Endothelial cell of umbilical vein (primary cell): ENCODE measurements at regions not wholly inside any gene's neighbourhood (a gene's known extent, or its start where the extent isn't known, plus 50 kb on each side); places are given as distances from the start of the nearest gene placed in this dataset.

Source experiments
- BruUV-seq: library from RNA; stranded (reverse); fragments of 400-500 nt; replicated peaks from 2 replicates; lab custom pipeline; 2021; lab: Mats Ljungman, UMichigan
- CTCF ChIA-PET: fragments of 300-600, 350-600 bp; sonication (Branson Sonifier 250); formaldehyde crosslinking; loops from one replicate; lab custom pipeline; 2021; ENCODE audit warnings: antibody characterized with exemption, inconsistent platforms; lab: Charles Lee
- POLR2A ChIA-PET: fragments of 300-600, 350-600 bp; sonication (Branson Sonifier 250); formaldehyde crosslinking; loops from one replicate; lab custom pipeline; 2021; ENCODE audit warnings: antibody characterized with exemption, inconsistent platforms; lab: Charles Lee
- DNase-seq: peaks from one replicate; pipeline ENCODE4 v3.0.0-alpha.2; 2011; ENCODE audit warnings: low read depth, low spot score
- FAIRE-seq: peaks from 2 replicates; lab custom pipeline; 2011; peaks lifted over from hg19 to GRCh38; lab: Jason Lieb, UNC
- H2AFZ ChIP-seq: 2 replicates; pipeline ENCODE4 v1.6.0; 2012; ENCODE audit warnings: low read depth, low read length, control low read depth, inconsistent platforms
- H3K27ac ChIP-seq: 2 replicates; pipeline ENCODE4 v1.5.1; 2011; ENCODE audit warnings: low read depth, mild to moderate bottlenecking, control low read depth, low read length, moderate library complexity; ENCODE audit not compliant: insufficient read depth
- H3K27me3 ChIP-seq, 2 experiments: 2 replicates each; pipeline versions ENCODE4 v1.6.0 to v1.6.1; 2011; ENCODE audit warnings: low read length in 2 of 2, mixed read lengths in 1 of 2; ENCODE audit not compliant: control insufficient read depth in 2 of 2, insufficient read depth in 2 of 2
- H3K36me3 ChIP-seq, 2 experiments: 2 replicates in 1 of 2; 3 replicates in 1 of 2; pipeline ENCODE4 v1.5.1; 2011; ENCODE audit warnings: low read length in 2 of 2, mild to moderate bottlenecking in 1 of 2, moderate library complexity in 1 of 2; ENCODE audit not compliant: control insufficient read depth in 2 of 2, insufficient read depth in 2 of 2; ENCODE audit errors: extremely low read depth in 1 of 2
- H3K4me1 ChIP-seq: 3 replicates; pipeline ENCODE4 v1.5.1; 2011; ENCODE audit warnings: mild to moderate bottlenecking, low read length; ENCODE audit not compliant: control insufficient read depth, insufficient read depth; ENCODE audit errors: extremely low read depth
- H3K4me2 ChIP-seq: 2 replicates; pipeline ENCODE4 v1.6.1; 2011; ENCODE audit warnings: low read length, control low read depth, mixed read lengths; ENCODE audit not compliant: insufficient read depth
- H3K4me3 ChIP-seq, 3 experiments: fragments of 200-600 bp in 1 of 3; sonication (generic), shearing (Covaris generic) in 1 of 3; replicated peaks in 1 of 3; 2 replicates each; pipeline ENCODE4 v1.5.1; 2011 to 2016; ENCODE audit warnings: control low read depth in 3 of 3, low read length in 3 of 3, mild to moderate bottlenecking in 2 of 3, inconsistent platforms in 1 of 3, low read depth in 1 of 3, moderate library complexity in 1 of 3; ENCODE audit not compliant: insufficient read depth in 1 of 3
- H3K79me2 ChIP-seq: 2 replicates; pipeline ENCODE4 v1.6.0; 2012; ENCODE audit warnings: low read length, inconsistent platforms; ENCODE audit not compliant: control insufficient read depth, insufficient read depth
- H3K9ac ChIP-seq: replicated peaks from 2 replicates; pipeline ENCODE3; 2011; ENCODE audit warnings: low read length, control low read depth; ENCODE audit not compliant: insufficient read depth; ENCODE audit errors: extremely low read depth
- H3K9me1 ChIP-seq: replicated peaks from 3 replicates; pipeline ENCODE4 v1.6.0; 2011; ENCODE audit warnings: mild to moderate bottlenecking, low read length; ENCODE audit not compliant: control insufficient read depth, insufficient read depth; ENCODE audit errors: extremely low read depth
- H3K9me3 ChIP-seq: replicated peaks from 2 replicates; pipeline ENCODE4 v1.5.1; 2012; ENCODE audit warnings: low read length, inconsistent platforms; ENCODE audit not compliant: control insufficient read depth, insufficient read depth
- H4K20me1 ChIP-seq: replicated peaks from 2 replicates; pipeline ENCODE3; 2011; ENCODE audit warnings: mild to moderate bottlenecking, low read length; ENCODE audit not compliant: control insufficient read depth, insufficient read depth; ENCODE audit errors: extremely low read depth
- EZH2 ChIP-seq: IDR thresholded peaks from 2 replicates; pipeline ENCODE4 v1.6.1; 2012; ENCODE audit warnings: borderline replicate concordance, low read depth, mild to moderate bottlenecking, moderate library complexity, low read length, inconsistent platforms; ENCODE audit not compliant: severe bottlenecking
- FOS ChIP-seq: IDR thresholded peaks from 2 replicates; pipeline ENCODE4 v1.6.1; 2011; ENCODE audit warnings: mild to moderate bottlenecking, low read length, moderate library complexity, borderline replicate concordance; ENCODE audit not compliant: insufficient read depth
- GATA2 ChIP-seq: IDR thresholded peaks from 2 replicates; pipeline ENCODE4 v1.7.0; 2011; ENCODE audit warnings: low read depth, mild to moderate bottlenecking, moderate library complexity, mixed read lengths, low read length; ENCODE audit not compliant: insufficient read length, insufficient read depth
- JUN ChIP-seq: IDR thresholded peaks from 2 replicates; pipeline ENCODE4 v1.6.1; 2011; ENCODE audit warnings: borderline replicate concordance, low read depth; ENCODE audit not compliant: insufficient read length, insufficient read depth
- MYC ChIP-seq: IDR thresholded peaks from one replicate; pipeline ENCODE4 v1.6.1; 2011; ENCODE audit warnings: mild to moderate bottlenecking, low read depth, low read length
- POLR2A ChIP-seq: IDR thresholded peaks from 2 replicates; pipeline ENCODE4 v1.6.1; 2012; ENCODE audit warnings: low read depth, mild to moderate bottlenecking, control low read depth, low read length
- POLR2AphosphoS5 ChIP-seq: IDR thresholded peaks from 2 replicates; pipeline ENCODE4 v1.6.1; 2012; ENCODE audit warnings: low read depth, mild to moderate bottlenecking, control low read depth, low read length, moderate library complexity; ENCODE audit not compliant: insufficient read depth
- dilution Hi-C: fragments of 300-500 bp; cut with MboI; formaldehyde crosslinking; loops from one replicate; pipeline ENCODE4 v1.15.0; 2019; ENCODE audit warnings: low sequenced_read_pairs; ENCODE audit not compliant: extremely low pct_ligation_motif_present
- intact Hi-C: fragments of 100-400 bp; cut with micrococcal nuclease; formaldehyde crosslinking; loops from one replicate; pipeline ENCODE4 v1.10.0; 2022
- TF ChIP-seq, protein P1 (sequence below): IDR thresholded peaks from 2 replicates; pipeline ENCODE4 v1.6.1; 2011; ENCODE audit not compliant: insufficient read depth, insufficient read length
- TF ChIP-seq, protein P2 (sequence below), 2 donors: IDR thresholded peaks; 1 replicate in 1 of 2; 2 replicates in 1 of 2; pipeline ENCODE4 v1.5.1; 2011; ENCODE audit warnings: low read length in 2 of 2, mild to moderate bottlenecking in 2 of 2, moderate library complexity in 2 of 2, control low read depth in 1 of 2, inconsistent platforms in 1 of 2, low read depth in 1 of 2; ENCODE audit not compliant: insufficient read depth in 1 of 2; ENCODE audit errors: extremely low read depth in 1 of 2

DNA sequence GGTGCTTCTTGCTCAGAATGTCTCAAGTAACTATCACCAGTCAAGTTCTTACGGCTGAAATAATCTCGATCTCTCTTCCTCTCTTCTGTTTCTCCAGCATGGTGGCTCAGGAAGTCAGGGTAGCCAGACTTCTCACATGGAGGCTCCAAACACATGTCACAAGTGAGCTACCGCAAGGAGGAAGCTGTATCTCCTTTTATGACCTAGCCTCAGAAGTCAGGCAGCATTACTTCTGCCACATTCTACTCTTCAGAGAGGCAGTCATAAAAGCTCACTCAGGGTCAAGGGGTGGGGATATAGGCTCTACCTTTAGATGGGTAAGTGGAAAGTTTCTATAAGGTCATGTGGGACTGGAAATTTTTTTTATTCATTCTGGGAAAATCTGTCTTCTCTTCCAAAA, 86.6 kb upstream of the NEO1 start:
- peaks cover 0 to 2% of the 10 kb centered on the region in 2 experiments for H3K27me3 ChIP-seq
- no peak overlapping the region for H2AFZ ChIP-seq
- BruUV-seq: no TSS peak
- H3K4me2 ChIP-seq: no peak overlapping the region
- H3K4me1 ChIP-seq: no peaks in the 10 kb centered on the region
- H3K9ac ChIP-seq: no peak overlapping the region
- H3K4me3 ChIP-seq: no peak overlapping the region
- no peak overlapping the region for H3K27ac ChIP-seq
- FAIRE-seq (no peak), DNase-seq (no peak)
- dilution Hi-C loops (no loop called here), intact Hi-C loops (no loop called here)
- no peaks in the 10 kb centered on the region for H4K20me1 ChIP-seq
- POLR2A ChIA-PET: no interaction called here
- H3K79me2 ChIP-seq: no peaks in the 10 kb centered on the region
- TF ChIP-seq, protein P1, sequence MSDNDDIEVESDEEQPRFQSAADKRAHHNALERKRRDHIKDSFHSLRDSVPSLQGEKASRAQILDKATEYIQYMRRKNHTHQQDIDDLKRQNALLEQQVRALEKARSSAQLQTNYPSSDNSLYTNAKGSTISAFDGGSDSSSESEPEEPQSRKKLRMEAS: no peak
- no peak for TF ChIP-seq MYC
- no peak for TF ChIP-seq POLR2A
- no peak for TF ChIP-seq GATA2
- TF ChIP-seq POLR2AphosphoS5: no peak
- TF ChIP-seq, protein P2, sequence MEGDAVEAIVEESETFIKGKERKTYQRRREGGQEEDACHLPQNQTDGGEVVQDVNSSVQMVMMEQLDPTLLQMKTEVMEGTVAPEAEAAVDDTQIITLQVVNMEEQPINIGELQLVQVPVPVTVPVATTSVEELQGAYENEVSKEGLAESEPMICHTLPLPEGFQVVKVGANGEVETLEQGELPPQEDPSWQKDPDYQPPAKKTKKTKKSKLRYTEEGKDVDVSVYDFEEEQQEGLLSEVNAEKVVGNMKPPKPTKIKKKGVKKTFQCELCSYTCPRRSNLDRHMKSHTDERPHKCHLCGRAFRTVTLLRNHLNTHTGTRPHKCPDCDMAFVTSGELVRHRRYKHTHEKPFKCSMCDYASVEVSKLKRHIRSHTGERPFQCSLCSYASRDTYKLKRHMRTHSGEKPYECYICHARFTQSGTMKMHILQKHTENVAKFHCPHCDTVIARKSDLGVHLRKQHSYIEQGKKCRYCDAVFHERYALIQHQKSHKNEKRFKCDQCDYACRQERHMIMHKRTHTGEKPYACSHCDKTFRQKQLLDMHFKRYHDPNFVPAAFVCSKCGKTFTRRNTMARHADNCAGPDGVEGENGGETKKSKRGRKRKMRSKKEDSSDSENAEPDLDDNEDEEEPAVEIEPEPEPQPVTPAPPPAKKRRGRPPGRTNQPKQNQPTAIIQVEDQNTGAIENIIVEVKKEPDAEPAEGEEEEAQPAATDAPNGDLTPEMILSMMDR (IDR thresholded peaks at IDR 0.05; ENCODE audit: extremely low read depth in 1 of 2, insufficient read depth in 1 of 2, low read depth in 1 of 2, low read length in 2 of 2): no peak
- TF ChIP-seq EZH2: no peak
- TF ChIP-seq JUN: no peak
- no peak for TF ChIP-seq FOS
- CTCF ChIA-PET: no interaction called here
- no peaks in the 10 kb centered on the region for H3K9me1 ChIP-seq
- no peaks in the 10 kb centered on the region for H3K36me3 ChIP-seq
- H3K9me3 ChIP-seq: no peaks in the 10 kb centered on the region
